ENCODE measurements at regions not wholly inside any gene's neighbourhood (a gene's known extent, or its start where the extent isn't known, plus 50 kb on each side); places are given as distances from the start of the nearest gene placed in this dataset.
A peak's percentile ranks its signal among the peaks of the same experiment; 100 is the strongest.

DNA sequence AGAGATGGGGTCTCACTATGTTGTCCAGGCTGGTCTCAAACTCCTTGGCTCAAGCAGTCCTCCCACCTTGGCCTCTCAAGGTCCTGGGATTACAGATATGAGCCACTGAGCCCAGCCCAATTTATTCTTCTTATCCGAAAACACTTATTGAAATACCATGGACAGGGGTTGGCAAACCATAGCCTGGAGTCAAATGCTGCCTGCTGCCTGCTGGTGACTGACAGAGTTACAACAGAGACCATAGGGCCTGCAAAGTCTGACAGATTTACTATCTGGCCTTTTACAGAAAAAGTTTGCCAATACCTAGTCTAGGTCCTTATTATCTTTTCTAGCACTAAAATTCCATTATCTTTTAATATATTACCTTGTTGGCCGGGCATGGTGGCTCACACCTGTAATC lies 87.1 kb upstream of the ZNF281 start:
- ChIA-PET CTCF (interaction anchor here (1.4 to 5.8 kb wide), 2 partner anchors 8 to 13 kb away, joined by 4 to 42 read pairs; no protein-coding TSS in a partner anchor), POLR2A (no interaction called here)
- DNase-seq (ENCODE audit: low read depth, low spot score), result no peak
- H3K4me3 ChIP-seq (ENCODE audit: low read depth, low read length), result no peak overlapping the region
- TF ChIP-seq, protein P1, sequence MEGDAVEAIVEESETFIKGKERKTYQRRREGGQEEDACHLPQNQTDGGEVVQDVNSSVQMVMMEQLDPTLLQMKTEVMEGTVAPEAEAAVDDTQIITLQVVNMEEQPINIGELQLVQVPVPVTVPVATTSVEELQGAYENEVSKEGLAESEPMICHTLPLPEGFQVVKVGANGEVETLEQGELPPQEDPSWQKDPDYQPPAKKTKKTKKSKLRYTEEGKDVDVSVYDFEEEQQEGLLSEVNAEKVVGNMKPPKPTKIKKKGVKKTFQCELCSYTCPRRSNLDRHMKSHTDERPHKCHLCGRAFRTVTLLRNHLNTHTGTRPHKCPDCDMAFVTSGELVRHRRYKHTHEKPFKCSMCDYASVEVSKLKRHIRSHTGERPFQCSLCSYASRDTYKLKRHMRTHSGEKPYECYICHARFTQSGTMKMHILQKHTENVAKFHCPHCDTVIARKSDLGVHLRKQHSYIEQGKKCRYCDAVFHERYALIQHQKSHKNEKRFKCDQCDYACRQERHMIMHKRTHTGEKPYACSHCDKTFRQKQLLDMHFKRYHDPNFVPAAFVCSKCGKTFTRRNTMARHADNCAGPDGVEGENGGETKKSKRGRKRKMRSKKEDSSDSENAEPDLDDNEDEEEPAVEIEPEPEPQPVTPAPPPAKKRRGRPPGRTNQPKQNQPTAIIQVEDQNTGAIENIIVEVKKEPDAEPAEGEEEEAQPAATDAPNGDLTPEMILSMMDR (IDR thresholded peaks at IDR 0.05; ENCODE audit: insufficient read depth, low read length, missing control alignments), result no peak

DNA sequence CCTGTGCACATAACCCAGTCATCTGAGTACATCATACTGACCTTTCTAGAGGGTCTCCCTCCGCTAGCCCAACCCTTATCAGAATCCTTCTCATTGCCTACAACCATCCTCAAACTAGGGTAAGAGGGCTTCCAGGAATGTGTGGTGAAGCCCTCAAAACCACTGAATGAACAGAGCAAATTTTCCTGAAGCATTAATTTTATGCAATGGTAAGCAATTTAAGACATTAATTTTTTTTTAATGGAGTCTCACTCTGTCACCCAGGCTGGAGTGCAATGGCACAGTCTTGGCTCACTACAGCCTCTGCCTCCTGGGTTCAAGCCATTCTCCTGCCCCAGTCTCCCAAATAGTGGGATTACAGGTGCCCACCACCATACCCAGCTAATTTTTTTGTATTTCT lies 86.1 kb upstream of the ZNF281 start:
- CTCF ChIA-PET, result interaction anchor here (1.5 kb wide), 1 partner anchor 15 kb away, joined by 3 read pairs; no protein-coding TSS in a partner anchor
- H3K4me3 ChIP-seq (ENCODE audit: low read depth, low read length), result no peak overlapping the region
- POLR2A ChIA-PET, result no interaction called here
- TF ChIP-seq, protein P1 (IDR thresholded peaks at IDR 0.05; ENCODE audit: insufficient read depth, low read length, missing control alignments), result no peak
- no peak for DNase-seq (ENCODE audit: low read depth, low spot score)

DNA sequence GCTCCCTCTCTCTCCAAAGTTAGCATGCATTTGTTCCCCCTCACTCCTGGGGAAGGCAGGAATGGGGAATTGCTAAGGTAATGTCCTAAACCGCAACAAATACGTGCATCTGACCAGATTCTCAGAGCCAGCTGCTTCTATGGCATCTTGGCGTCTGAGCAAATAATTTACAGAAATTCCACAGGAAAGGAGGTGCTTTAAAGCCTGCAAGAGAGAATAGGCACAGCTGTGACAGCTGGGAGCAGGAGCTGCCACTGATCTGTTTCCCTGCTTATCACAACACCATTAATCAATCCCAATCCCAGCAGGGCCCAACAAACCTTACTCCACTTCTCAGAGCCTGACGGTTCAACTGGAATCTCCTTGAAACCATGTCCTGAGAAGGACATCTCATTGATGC lies 83.5 kb upstream of the ZNF281 start:
- CTCF ChIA-PET, result interaction anchor here (1.1 kb wide), 1 partner anchor 214 kb away, joined by 3 read pairs; no protein-coding TSS in a partner anchor
- POLR2A ChIA-PET, result no interaction called here

DNA sequence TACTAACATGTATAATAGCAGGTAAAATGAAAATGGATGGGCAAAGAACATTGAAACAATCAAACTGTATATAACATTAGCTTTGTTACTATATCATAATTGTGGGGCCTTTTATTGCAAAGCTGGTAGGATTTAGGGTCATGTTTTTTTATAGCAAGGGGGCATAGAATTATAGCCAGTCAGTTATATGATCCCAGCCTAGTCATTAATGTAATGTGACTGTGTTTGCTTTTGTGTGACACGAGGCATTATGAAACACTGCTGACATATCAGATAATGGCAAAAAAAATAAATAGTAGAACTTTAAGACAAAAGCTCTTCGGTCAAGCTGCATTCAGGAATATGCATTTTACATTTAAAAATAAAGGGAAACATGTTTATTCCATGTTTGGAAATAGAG lies 81.3 kb upstream of the ZNF281 start:
- DNase-seq (ENCODE audit: low read depth, low spot score), result no peak
- ChIA-PET POLR2A (no interaction called here), CTCF (interaction anchor here (0.6 to 4.4 kb wide), 15 partner anchors 8 to 806 kb away, joined by 3 to 47 read pairs (median 5); no protein-coding TSS in a partner anchor)
- no peak overlapping the region for H3K4me3 ChIP-seq (ENCODE audit: low read depth, low read length)
- TF ChIP-seq, protein P1 (IDR thresholded peaks at IDR 0.05; ENCODE audit: insufficient read depth, low read length, missing control alignments), result no peak

More for the DNA sequence above, 83.5 kb upstream of the ZNF281 start:
- TF ChIP-seq, protein P1 (IDR thresholded peaks at IDR 0.05; ENCODE audit: insufficient read depth, low read length, missing control alignments), result no peak
- DNase-seq (ENCODE audit: low read depth, low spot score), result no peak
- no peak overlapping the region for H3K4me3 ChIP-seq (ENCODE audit: low read depth, low read length)

DNA sequence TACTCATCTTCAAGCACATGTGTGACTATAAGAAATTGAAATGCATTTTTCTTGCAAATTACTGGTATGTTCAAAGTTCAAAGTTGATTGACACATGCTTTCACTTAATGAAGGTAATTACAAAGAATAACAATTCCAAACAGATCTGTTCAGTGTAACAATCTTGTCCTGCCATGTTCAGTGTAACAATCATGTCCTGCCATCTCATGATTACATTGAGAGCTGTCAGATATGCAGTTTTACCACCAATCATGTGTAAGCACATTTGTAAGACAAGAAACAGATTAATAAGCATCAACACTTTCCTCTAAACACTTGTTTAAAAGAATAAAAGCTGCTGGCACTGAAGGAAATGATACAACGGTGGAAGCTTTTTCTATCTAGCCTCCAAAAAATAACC lies 80.3 kb upstream of the ZNF281 start:
- TF ChIP-seq, protein P1 (IDR thresholded peaks at IDR 0.05; ENCODE audit: insufficient read depth, low read length, missing control alignments), result no peak
- no peak for DNase-seq (ENCODE audit: low read depth, low spot score)
- POLR2A ChIA-PET, result interaction anchor here (0.6 kb wide), 1 partner anchor 140 kb away, joined by 3 read pairs; no protein-coding TSS in a partner anchor
- CTCF ChIA-PET, result interaction anchor here (0.9 to 4.4 kb wide), 19 partner anchors 9 to 805 kb away, joined by 3 to 47 read pairs (median 4); no protein-coding TSS in a partner anchor
- H3K4me3 ChIP-seq (ENCODE audit: low read depth, low read length), result no peak overlapping the region

- ChIA-PET CTCF (interaction anchor here (0.6 to 4.4 kb wide), 28 partner anchors 9 to 806 kb away, joined by 3 to 47 read pairs (median 4); no protein-coding TSS in a partner anchor), POLR2A (no interaction called here)
- DNase-seq (ENCODE audit: low read depth, low spot score), result peak; percentile 51
- TF ChIP-seq, protein P1 (IDR thresholded peaks at IDR 0.05; ENCODE audit: insufficient read depth, low read length, missing control alignments), result peak; percentile 68
- no peak overlapping the region for H3K4me3 ChIP-seq (ENCODE audit: low read depth, low read length)
These were observed 78.7 kb upstream of the ZNF281 start for GRCh38 chr1:200488375-200489165.

All from AG04449 (cell line).